NCI-H187 (cell line): ENCODE measurements at regions not wholly inside any gene's neighbourhood (a gene's known extent, or its start where the extent isn't known, plus 50 kb on each side); places are given as distances from the start of the nearest gene placed in this dataset.
"Not testable (repeated sequence)": the region's sequence is repeated elsewhere in the genome, so short reads cannot be mapped to it uniquely, and the experiment has no call there.

Experiments
- DNase-seq, 2 experiments: peaks; one replicate each; lab custom pipeline; 2025; lab: John Stamatoyannopoulos, UW

- DNase-seq, result no peak
These were observed 51.2 kb upstream of the SEC16B start for GRCh38 chr1:178020968-178021640.

DNA sequence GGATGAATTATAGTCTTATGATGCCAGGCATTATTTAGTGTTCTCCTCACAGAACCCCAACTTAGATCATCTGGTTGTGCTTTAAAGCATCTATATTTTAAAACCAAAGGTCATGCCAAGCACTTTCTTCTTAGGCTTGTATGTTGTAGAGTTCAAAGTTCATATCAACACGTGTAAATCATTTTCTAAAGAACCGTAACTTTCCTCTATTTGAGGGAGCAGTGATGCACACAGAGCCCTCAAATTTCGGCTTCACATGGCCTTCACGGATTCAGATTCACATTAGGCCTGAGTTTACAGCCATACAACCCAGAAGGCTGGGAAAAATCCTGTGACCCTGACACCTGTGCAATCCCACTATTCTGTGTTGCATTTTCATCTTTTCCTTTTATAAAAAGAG lies 52.1 kb upstream of the SEC16B start:
- no peak for DNase-seq

DNA sequence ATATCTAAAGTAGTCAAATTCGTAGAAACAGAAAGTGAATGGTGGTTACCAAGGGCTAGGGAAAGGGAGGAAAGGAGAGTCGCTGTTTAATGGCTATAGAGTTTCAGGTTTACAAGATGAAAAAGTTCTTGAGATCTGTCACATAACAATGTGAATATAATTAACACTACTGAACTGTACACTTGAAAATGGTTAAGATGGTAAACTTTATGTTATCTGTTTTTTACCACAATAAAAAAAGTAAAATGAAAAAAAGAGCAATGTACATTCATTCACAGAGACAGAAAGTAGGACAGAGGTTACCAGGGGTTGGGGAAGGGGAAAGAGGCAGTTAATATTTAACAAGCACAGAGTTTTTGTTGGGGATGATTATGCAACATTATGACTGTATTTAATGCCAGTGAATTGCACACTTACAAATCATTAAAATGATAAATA lies 53.3 kb upstream of the SEC16B start:
- no peak for DNase-seq

GRCh38 chr1:178024504-178024903 lies 54.6 kb upstream of the SEC16B start:
- no peak for DNase-seq

DNA sequence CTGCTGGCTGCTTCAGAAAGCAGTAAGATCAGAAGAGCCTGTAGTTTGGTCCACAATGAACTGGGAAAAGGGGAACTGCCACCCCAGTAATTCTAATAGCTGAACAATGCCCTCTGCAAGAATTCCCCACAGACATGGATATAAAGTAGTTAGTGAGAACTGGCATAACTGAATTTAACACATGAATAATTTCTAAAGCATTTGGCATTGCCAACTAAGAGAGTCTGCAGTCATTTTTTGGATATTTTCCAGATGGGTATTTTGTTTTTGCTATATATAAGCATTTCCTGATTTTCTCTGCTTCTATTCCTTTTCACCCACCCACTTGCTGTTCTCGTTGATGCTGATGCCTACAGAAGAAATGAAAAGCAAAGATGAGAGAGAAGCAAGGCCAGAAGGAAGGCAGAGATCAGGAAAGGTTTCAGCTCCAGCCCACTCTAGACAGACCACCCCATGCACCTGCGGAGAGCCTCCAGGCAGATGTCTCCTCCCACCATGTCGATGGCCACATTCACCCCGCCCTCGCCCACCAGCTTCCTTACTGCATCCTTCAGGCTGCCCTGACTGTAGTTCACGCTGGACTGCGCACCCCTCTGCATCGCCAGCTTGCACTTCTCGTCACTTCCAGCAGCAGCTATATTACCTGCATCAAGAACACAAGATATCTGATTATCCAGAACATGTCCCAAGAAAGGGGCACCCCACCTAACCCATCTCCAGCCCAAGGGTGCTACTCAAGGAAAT lies 55.9 kb upstream of the SEC16B start:
- DNase-seq, result no peak

DNA sequence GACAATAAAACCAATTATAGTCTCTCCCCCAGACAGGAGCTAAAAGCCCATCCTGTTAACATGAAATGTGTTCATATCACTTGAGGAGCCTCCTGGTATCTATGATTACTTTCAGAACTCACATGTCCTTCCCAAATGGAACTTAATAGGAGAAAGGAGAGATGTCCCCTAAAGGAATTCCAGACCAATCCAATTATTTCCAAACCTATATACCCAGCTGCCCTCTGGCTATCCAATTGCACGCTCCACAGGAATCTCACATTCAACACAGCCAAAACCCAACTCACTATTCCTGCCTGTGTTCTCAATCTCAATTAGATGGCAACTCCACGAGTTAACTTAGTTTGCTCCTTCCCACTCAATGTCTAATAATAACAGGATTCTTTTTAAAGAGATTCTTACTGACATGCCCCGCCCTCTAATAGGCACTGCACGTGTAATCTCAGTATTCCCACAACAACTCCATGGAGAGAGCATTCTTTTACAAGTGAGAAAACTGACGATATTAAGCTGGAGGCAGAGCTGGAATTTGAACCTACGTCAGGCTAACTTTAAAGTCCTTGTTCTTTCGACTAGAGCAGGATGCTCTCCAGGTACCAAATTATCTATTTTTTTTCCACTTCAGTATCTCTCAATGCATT lies 59.1 kb upstream of the SEC16B start:
- DNase-seq, result no peak

DNA sequence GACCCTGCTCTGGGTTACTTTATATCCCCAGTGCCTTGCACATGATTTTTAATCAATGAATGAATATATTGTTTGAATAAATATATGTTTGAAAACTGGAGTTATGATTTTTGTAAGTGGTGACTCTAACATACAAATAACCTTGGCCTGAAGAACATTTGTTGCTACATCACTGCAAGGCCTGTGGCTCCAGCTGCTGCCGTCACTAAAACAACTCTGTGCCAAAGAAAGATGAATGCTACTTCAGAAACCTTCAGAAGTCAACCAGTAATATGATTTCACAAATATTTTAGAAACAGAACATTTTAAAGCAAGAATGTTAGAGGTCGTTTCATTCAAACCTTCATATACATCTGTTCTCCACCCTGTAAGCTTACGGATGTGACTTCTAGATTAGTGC lies 60.6 kb upstream of the SEC16B start:
- no peak for DNase-seq

DNA sequence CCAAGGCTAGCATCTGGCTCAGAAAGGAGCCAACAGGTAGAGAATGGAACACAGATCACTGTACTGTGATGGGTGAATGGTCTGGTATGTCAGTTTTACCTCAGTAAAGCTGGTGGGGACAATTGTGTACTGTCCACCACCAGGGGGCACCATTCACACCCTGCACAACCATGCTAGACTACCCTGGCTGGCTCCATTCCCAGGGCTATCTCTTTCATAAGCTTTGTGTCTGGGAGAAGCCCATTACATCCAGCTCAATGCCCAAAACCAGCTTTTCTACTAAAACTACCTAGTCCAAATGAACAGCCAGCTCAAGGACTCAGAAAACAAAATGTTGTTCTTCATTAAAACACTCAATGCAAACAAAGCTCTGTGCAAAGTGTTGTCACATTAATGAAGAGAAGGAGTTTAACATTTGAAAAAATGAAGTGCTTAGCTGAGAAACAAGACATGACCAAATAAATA lies 62.0 kb upstream of the RASAL2 start:
- peak; percentile 50 to 89 for DNase-seq

GRCh38 chr1:178033019-178033418 lies 60.9 kb upstream of the RASAL2 start:
- no peak for DNase-seq

DNA sequence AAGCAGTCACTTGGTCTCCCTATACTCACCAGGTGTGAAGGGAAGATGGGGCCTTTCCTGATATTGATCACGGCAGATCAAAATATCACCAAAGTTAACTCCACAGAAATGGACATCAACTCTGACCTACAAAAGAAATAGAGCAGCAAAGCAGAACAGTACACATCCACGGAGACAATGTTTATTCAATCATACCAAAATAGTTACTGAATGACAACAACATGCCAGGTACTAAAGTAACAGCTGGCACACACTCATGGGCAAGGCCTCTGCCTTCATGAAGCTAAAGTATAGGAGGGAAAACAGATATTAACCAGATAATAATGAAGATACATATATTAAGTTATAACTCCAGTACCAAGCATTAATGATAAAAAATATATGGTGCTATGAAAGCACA lies 59.2 kb upstream of the RASAL2 start:
- no peak for DNase-seq

- DNase-seq, result no peak
These were observed 57.8 kb upstream of the RASAL2 start for GRCh38 chr1:178036090-178036489.

DNA sequence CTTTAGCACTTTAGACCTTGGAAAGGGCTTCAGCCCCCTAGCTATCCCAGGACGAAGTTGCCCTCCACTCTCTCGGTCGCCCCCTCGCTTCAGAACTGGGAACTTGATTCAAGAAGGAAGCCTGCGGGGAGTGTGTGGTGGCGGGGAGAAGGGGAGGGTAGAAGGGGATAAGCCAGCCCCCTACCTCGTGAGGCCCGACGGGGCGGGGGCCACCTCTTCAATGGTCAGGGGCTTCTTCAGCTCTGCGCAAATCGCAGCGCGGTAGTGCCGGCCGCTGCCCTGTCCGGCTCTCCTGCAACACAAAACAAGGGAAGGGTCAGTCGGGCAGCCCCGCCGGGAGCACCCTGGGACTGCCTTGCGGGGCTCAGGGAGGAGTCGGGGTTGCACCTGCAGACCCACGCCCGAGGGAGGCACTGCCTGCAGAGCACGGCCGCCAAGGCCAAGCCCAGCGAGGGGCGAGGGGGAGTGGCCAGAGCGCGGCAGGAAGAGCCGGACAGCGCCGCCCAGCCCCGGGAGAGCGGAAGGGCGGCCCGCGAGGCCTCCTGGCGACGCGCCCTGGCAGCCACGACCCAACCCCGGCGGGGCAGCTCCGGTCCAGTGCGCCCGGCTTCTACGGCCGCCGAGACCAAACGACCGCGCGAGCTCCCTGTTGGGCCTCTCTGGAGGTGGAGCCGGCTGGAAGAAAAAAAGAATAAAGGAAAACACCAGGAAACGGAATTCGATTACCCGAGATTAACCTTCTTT lies 56.2 kb upstream of the RASAL2 start:
- no peak for DNase-seq

DNA sequence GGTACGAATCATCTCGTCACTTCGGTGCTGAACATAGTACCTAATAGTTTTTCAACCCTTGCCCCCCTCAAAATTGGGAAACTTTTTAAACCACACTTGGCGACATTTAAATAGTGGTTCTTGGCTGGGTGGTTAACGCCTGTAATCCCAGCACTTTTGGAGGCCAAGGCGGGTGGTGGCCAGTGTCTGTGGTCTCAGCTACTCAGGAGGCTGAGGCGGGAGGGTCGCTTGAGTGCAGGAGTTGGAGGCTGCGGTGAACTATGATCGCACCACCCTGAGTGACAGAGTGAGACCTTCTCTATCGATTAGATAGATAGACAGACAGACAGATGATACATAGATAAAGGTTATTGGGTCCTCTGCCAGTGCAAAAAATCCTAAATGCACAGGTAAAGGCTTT lies 55.5 kb upstream of the RASAL2 start:
- no peak for DNase-seq

DNA sequence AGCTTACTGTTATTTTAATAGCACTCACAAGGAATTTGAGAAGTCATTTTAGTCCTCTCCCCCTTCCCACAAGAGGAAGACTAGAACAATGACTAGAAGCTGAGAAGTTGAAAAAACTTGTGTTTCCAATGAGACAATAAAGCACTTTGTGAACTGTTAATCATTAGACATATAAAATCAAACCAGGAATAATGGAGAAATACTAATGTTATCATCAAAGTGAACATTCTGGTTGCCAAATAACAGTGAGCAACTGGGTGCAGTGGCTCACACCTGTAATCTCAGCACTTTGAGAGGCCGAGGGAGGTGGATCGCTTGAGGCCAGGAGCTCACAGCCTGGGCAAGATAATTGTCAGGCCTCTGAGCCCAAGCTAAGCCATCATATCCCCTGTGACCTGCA lies 54.0 kb upstream of the RASAL2 start:
- DNase-seq, result no peak

GRCh38 chr1:178043940-178044339 lies 50.0 kb upstream of the RASAL2 start:
- not testable (repeated sequence) for DNase-seq
